Muscle of leg (tissue), 3 donors: ENCODE measurements at regions not wholly inside any gene's neighbourhood (a gene's known extent, or its start where the extent isn't known, plus 50 kb on each side); places are given as distances from the start of the nearest gene placed in this dataset.

Experiments
- DNase-seq: peaks from one replicate; pipeline ENCODE4 v3.0.0; 2013
- H3K27ac ChIP-seq: one replicate; pipeline ENCODE4 v1.5.1; 2013; ENCODE audit warnings: mild to moderate bottlenecking, low read length, control low read depth
- H3K27me3 ChIP-seq: one replicate; pipeline ENCODE4 v1.6.1; 2013; ENCODE audit warnings: low read length; ENCODE audit not compliant: control insufficient read depth, insufficient read depth
- H3K36me3 ChIP-seq: one replicate; pipeline ENCODE4 v1.6.1; 2013; ENCODE audit warnings: low read length; ENCODE audit not compliant: control insufficient read depth, insufficient read depth
- H3K4me1 ChIP-seq: one replicate; pipeline ENCODE4 v1.6.1; 2013; ENCODE audit warnings: low read length; ENCODE audit not compliant: control insufficient read depth, insufficient read depth
- H3K4me3 ChIP-seq: one replicate; pipeline ENCODE4 v1.5.1; 2013; ENCODE audit warnings: low read length, control low read depth
- H3K9me3 ChIP-seq: replicated peaks from 2 replicates; pipeline ENCODE4 v1.6.1; 2013; ENCODE audit warnings: low read depth, low read length; ENCODE audit not compliant: control insufficient read depth
- WGBS: methylation state at CpG from one replicate; pipeline ENCODE4 v1.1.5; 2013; ENCODE audit warnings: missing lambda C conversion rate; ENCODE audit not compliant: insufficient coverage; 5-methylcytosine and 5-hydroxymethylcytosine counted together

GRCh38 chr20:11090751-11091150, 417.0 kb upstream of the JAG1 start:
- Histone ChIP-seq H3K27me3 (no peaks in the 10 kb centered on the region), H3K4me3 (no peak overlapping the region), H3K4me1 (no peaks in the 10 kb centered on the region), H3K27ac (no peak overlapping the region), H3K9me3 (no peaks in the 10 kb centered on the region), H3K36me3 (no peaks in the 10 kb centered on the region)
- DNase-seq: no peak
- WGBS: 100% methylated on average over 1 of the region's 1 CpG

GRCh38 chr20:11091511-11091910, 417.7 kb upstream of the JAG1 start:
- Histone ChIP-seq H3K4me1 (no peaks in the 10 kb centered on the region), H3K9me3 (no peaks in the 10 kb centered on the region), H3K36me3 (no peaks in the 10 kb centered on the region), H3K27ac (no peak overlapping the region), H3K27me3 (no peaks in the 10 kb centered on the region), H3K4me3 (no peak overlapping the region)
- WGBS: no CpG with 5 or more reads among the region's 1 CpG
- no peak for DNase-seq

- no CpG with 5 or more reads among the region's 1 CpG for WGBS
- H3K4me3 ChIP-seq: no peak overlapping the region
- no peaks in the 10 kb centered on the region for H3K9me3 ChIP-seq
- no peaks in the 10 kb centered on the region for H3K36me3 ChIP-seq
- H3K27ac ChIP-seq: no peak overlapping the region
- H3K4me1 ChIP-seq: no peaks in the 10 kb centered on the region
- no peak for DNase-seq
- H3K27me3 ChIP-seq: no peaks in the 10 kb centered on the region
Measured at GRCh38 chr20:11092151-11092550, 418.4 kb upstream of the JAG1 start.

- Histone ChIP-seq H3K27me3 (no peaks in the 10 kb centered on the region), H3K4me3 (no peak overlapping the region), H3K36me3 (no peaks in the 10 kb centered on the region), H3K27ac (no peak overlapping the region), H3K4me1 (no peaks in the 10 kb centered on the region), H3K9me3 (no peaks in the 10 kb centered on the region)
- no CpG with 5 or more reads among the region's 1 CpG for WGBS
- DNase-seq: no peak
Measured at GRCh38 chr20:11094196-11094595, 420.4 kb upstream of the JAG1 start.

- no CpG with 5 or more reads among the region's 2 CpGs for WGBS
- Histone ChIP-seq H3K4me1 (no peaks in the 10 kb centered on the region), H3K27me3 (no peaks in the 10 kb centered on the region), H3K36me3 (no peaks in the 10 kb centered on the region), H3K4me3 (no peak overlapping the region), H3K9me3 (no peaks in the 10 kb centered on the region), H3K27ac (no peak overlapping the region)
- no peak for DNase-seq
Measured at GRCh38 chr20:11094711-11095110, 420.9 kb upstream of the JAG1 start.

- Histone ChIP-seq H3K27ac (no peak overlapping the region), H3K36me3 (no peaks in the 10 kb centered on the region), H3K27me3 (no peaks in the 10 kb centered on the region), H3K9me3 (no peaks in the 10 kb centered on the region), H3K4me3 (no peak overlapping the region), H3K4me1 (no peaks in the 10 kb centered on the region)
- whole genome bisulfite sequencing: no CpG with 5 or more reads among the region's 1 CpG
- DNase-seq: no peak
Measured at GRCh38 chr20:11098888-11099287, 425.1 kb upstream of the JAG1 start.

- H3K27ac ChIP-seq: no peak overlapping the region
- no peaks in the 10 kb centered on the region for H3K36me3 ChIP-seq
- H3K9me3 ChIP-seq: no peaks in the 10 kb centered on the region
- H3K4me1 ChIP-seq: no peaks in the 10 kb centered on the region
- no peak for DNase-seq
- H3K27me3 ChIP-seq: no peaks in the 10 kb centered on the region
- WGBS: no CpG with 5 or more reads among the region's 2 CpGs
- no peak overlapping the region for H3K4me3 ChIP-seq
Measured at GRCh38 chr20:11101243-11101642, 427.4 kb upstream of the JAG1 start.

- H3K27ac ChIP-seq: no peak overlapping the region
Measured at GRCh38 chr20:11101696-11102095, 427.9 kb upstream of the JAG1 start.

GRCh38 chr20:11103866-11104265, 430.1 kb upstream of the JAG1 start:
- H3K36me3 ChIP-seq: no peaks in the 10 kb centered on the region
- WGBS: no CpG with 5 or more reads among the region's 1 CpG
- H3K9me3 ChIP-seq: no peaks in the 10 kb centered on the region
- H3K4me1 ChIP-seq: peaks cover 4% of the 10 kb centered on the region
- no peak overlapping the region for H3K4me3 ChIP-seq
- H3K27ac ChIP-seq: no peak overlapping the region
- DNase-seq: no peak
- H3K27me3 ChIP-seq: no peaks in the 10 kb centered on the region

More at GRCh38 chr20:11101696-11102095, 427.9 kb upstream of the JAG1 start:
- no peak overlapping the region for H3K4me3 ChIP-seq
- DNase-seq: no peak
- H3K27me3 ChIP-seq: no peaks in the 10 kb centered on the region
- H3K4me1 ChIP-seq: no peaks in the 10 kb centered on the region
- H3K9me3 ChIP-seq: no peaks in the 10 kb centered on the region
- WGBS: 100% methylated on average over 5 of the region's 7 CpGs
- H3K36me3 ChIP-seq: no peaks in the 10 kb centered on the region

GRCh38 chr20:11108102-11108810, 434.5 kb upstream of the JAG1 start:
- Histone ChIP-seq H3K36me3 (no peaks in the 10 kb centered on the region), H3K4me1 (peaks cover 4% of the 10 kb centered on the region), H3K4me3 (no peak overlapping the region), H3K27ac (no peak overlapping the region), H3K27me3 (no peaks in the 10 kb centered on the region), H3K9me3 (no peaks in the 10 kb centered on the region)
- WGBS: no CpG with 5 or more reads among the region's 4 CpGs
- peak; percentile 45 for DNase-seq

- H3K9me3 ChIP-seq: no peaks in the 10 kb centered on the region
- H3K4me3 ChIP-seq: no peak overlapping the region
Measured at GRCh38 chr20:11110535-11110934, 436.7 kb upstream of the JAG1 start.

More at GRCh38 chr20:11110535-11110934, 436.7 kb upstream of the JAG1 start:
- Histone ChIP-seq H3K36me3 (no peaks in the 10 kb centered on the region), H3K27me3 (no peaks in the 10 kb centered on the region), H3K4me1 (peaks cover 4% of the 10 kb centered on the region), H3K27ac (no peak overlapping the region)
- WGBS: 85% methylated on average over 1 of the region's 4 CpGs
- DNase-seq: no peak
